GM12878 (cell line): ENCODE measurements at regions not wholly inside any gene's neighbourhood (a gene's known extent, or its start where the extent isn't known, plus 50 kb on each side); places are given as distances from the start of the nearest gene placed in this dataset.
"Not testable (repeated sequence)": the region's sequence is repeated elsewhere in the genome, so short reads cannot be mapped to it uniquely, and the experiment has no call there.

Experiments
- CREM ChIP-seq: IDR thresholded peaks from 2 replicates; pipeline ENCODE4 v1.6.1; 2014; ENCODE audit warnings: antibody characterized with exemption, low read depth
- CTCF ChIP-seq, 3 experiments: IDR thresholded peaks in 2 of 3; conservative IDR thresholded peaks in 1 of 3; 2 replicates each; pipeline ENCODE4 v1.5.1; 2011; ENCODE audit warnings: low read depth in 3 of 3, low read length in 3 of 3, mild to moderate bottlenecking in 3 of 3, control low read depth in 2 of 3, moderate library complexity in 2 of 3, inconsistent platforms in 1 of 3, mixed read lengths in 1 of 3; ENCODE audit not compliant: control insufficient read depth in 2 of 3, insufficient read depth in 1 of 3; ENCODE audit errors: extremely low read depth in 1 of 3
- EP300 ChIP-seq, 2 experiments: fragments of 150-350 bp in 1 of 2; IDR thresholded peaks; 2 replicates each; pipeline ENCODE4 v1.6.1; 2011 to 2012; ENCODE audit warnings: low read depth in 2 of 2, low read length in 2 of 2, borderline replicate concordance in 1 of 2, improper control_type of control experiment in 1 of 2, inconsistent platforms in 1 of 2; ENCODE audit not compliant: control insufficient read depth in 1 of 2
- JUND ChIP-seq: IDR thresholded peaks from 2 replicates; pipeline ENCODE4 v1.6.1; 2012; ENCODE audit warnings: low read depth, mild to moderate bottlenecking, low read length, improper control_type of control experiment, moderate library complexity
- NFIC ChIP-seq: IDR thresholded peaks from 2 replicates; pipeline ENCODE4 v1.6.1; 2012; ENCODE audit warnings: low read depth, mild to moderate bottlenecking, inconsistent platforms, low read length, moderate library complexity
- REST ChIP-seq: IDR thresholded peaks from 2 replicates; pipeline ENCODE4 v1.6.1; 2012; ENCODE audit warnings: mild to moderate bottlenecking, low read depth, low read length
- SKIL ChIP-seq: fragments of 450-650 bp; IDR thresholded peaks from 2 replicates; pipeline ENCODE4 v1.6.1; 2017; ENCODE audit warnings: mild to moderate bottlenecking, low read depth, inconsistent platforms; ENCODE audit not compliant: poor library complexity, severe bottlenecking
- USF2 ChIP-seq: IDR thresholded peaks from 2 replicates; pipeline ENCODE4 v1.6.1; 2011; ENCODE audit warnings: low read depth, low read length, improper control_type of control experiment, borderline replicate concordance
- ZNF274 ChIP-seq: IDR thresholded peaks from one replicate; pipeline ENCODE4 v1.8.0; 2011; ENCODE audit not compliant: insufficient read length, insufficient read depth

- TF ChIP-seq REST; NFIC; ZNF274; SKIL; USF2; CTCF (IDR thresholded peaks at IDR 0.05 in 2 of 3, conservative IDR thresholded peaks at IDR 0.05 in 1 of 3; ENCODE audit: control insufficient read depth in 2 of 3, extremely low read depth in 1 of 3, insufficient read depth in 1 of 3, low read depth in 3 of 3, low read length in 3 of 3); EP300 (IDR thresholded peaks at IDR 0.05; ENCODE audit: borderline replicate concordance in 1 of 2, control insufficient read depth in 1 of 2, low read depth in 2 of 2, low read length in 2 of 2); CREM; JUND: not testable (repeated sequence)
Observed at GRCh38 chr17:70525035-70525434, 355.7 kb downstream of the KCNJ2 start.
